ENCODE measurements at regions not wholly inside any gene's neighbourhood (a gene's known extent, or its start where the extent isn't known, plus 50 kb on each side); places are given as distances from the start of the nearest gene placed in this dataset.

DNA sequence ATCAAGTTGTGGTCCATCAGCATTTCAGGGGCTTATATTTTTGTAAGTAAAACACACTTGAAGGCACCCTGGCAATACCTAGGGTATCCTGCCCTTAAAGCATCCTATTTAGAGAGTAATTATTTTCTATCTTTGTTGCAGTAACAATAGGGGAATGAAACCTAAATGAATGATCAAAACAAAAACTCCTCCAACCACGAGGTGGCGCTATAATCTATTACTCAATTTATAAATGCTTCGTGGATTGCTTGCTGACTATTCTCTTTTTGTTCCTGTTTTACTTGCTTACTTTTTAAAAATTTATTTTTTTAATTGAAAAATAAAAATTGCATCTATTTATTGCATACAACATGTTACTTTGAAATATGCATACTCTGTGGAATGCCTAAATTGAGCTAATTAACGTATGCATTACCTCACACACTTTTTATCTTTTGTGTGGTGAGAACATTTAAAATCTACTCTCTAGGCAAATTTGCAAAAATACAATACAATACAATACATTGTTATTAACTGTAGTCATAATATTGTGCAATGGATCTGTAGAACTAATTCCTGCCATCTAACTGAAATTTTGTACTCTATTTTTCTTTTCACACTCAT, 147.7 kb upstream of the BMPER start:
- TF ChIP-seq, protein P1, sequence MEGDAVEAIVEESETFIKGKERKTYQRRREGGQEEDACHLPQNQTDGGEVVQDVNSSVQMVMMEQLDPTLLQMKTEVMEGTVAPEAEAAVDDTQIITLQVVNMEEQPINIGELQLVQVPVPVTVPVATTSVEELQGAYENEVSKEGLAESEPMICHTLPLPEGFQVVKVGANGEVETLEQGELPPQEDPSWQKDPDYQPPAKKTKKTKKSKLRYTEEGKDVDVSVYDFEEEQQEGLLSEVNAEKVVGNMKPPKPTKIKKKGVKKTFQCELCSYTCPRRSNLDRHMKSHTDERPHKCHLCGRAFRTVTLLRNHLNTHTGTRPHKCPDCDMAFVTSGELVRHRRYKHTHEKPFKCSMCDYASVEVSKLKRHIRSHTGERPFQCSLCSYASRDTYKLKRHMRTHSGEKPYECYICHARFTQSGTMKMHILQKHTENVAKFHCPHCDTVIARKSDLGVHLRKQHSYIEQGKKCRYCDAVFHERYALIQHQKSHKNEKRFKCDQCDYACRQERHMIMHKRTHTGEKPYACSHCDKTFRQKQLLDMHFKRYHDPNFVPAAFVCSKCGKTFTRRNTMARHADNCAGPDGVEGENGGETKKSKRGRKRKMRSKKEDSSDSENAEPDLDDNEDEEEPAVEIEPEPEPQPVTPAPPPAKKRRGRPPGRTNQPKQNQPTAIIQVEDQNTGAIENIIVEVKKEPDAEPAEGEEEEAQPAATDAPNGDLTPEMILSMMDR (IDR thresholded peaks at IDR 0.05; ENCODE audit: borderline replicate concordance, extremely low read depth, low read length, poor library complexity, severe bottlenecking): peak; percentile 66
- no peak for TF ChIP-seq EZH2 (IDR thresholded peaks at IDR 0.05; ENCODE audit: borderline replicate concordance, low read depth, low read length, severe bottlenecking)
